Left ventricle myocardium inferior (tissue), 1 donor: ENCODE measurements at regions not wholly inside any gene's neighbourhood (a gene's known extent, or its start where the extent isn't known, plus 50 kb on each side); places are given as distances from the start of the nearest gene placed in this dataset.

ENCODE experiments used
- DNase-seq: peaks from one replicate; pipeline ENCODE4 v3.0.0-alpha.2; 2020
- H3K27ac ChIP-seq: fragments of 200-600 bp; replicated peaks from 2 replicates; pipeline ENCODE4 v1.8.0; 2021
- H3K27me3 ChIP-seq: fragments of 200-600 bp; 2 replicates; pipeline ENCODE4 v1.8.0; 2021; ENCODE audit warnings: low read depth
- H3K36me3 ChIP-seq: fragments of 200-600 bp; 2 replicates; pipeline ENCODE4 v1.8.0; 2021
- H3K4me1 ChIP-seq: fragments of 200-600 bp; 2 replicates; pipeline ENCODE4 v1.8.0; 2021
- H3K4me3 ChIP-seq: fragments of 200-600 bp; 2 replicates; pipeline ENCODE4 v1.8.0; 2021; ENCODE audit warnings: mild to moderate bottlenecking, moderate library complexity
- H3K9me3 ChIP-seq: fragments of 200-600 bp; replicated peaks from 2 replicates; pipeline ENCODE4 v1.8.0; 2021
- intact Hi-C: fragments of 100-400 bp; cut with micrococcal nuclease; formaldehyde crosslinking; loops from one replicate; pipeline ENCODE4 v1.11.0; 2022
- TF ChIP-seq, protein P1 (sequence below): fragments of 200-600 bp; IDR thresholded peaks from 2 replicates; pipeline ENCODE4 v1.8.0; 2021; ENCODE audit warnings: antibody characterized with exemption, mild to moderate bottlenecking, borderline replicate concordance
- donor health status: DM: no; HTN: yes; CAD: no; lungs with severe emphysema.

DNA sequence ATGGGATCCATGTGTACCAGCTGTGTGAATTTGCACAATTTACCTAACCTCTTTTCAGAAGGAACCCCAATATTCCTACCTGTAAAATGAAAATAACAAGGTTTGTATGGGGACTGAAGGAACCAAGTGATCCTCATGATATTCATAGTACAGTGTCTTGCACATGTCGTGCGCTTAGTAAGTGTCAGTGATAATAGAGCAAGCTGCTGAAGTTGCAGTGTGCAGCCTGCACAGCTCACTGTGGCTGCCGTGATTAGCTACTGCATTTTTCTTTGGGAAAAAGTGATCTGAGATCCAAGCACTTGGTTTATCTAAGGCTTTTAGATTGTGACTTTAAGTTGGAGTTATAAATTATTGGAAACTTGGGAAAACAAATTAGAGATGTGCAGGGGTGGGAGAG is 135.9 kb upstream of the FRY start:
- H3K9me3 ChIP-seq = peaks cover under 1% of the 10 kb centered on the region
- no peaks in the 10 kb centered on the region for H3K36me3 ChIP-seq
- intact Hi-C loops = no loop called here
- H3K27me3 ChIP-seq = no peaks in the 10 kb centered on the region
- H3K4me1 ChIP-seq = peaks cover 91% of the 10 kb centered on the region
- H3K4me3 ChIP-seq = peak overlapping the region; percentile 22
- DNase-seq = no peak
- TF ChIP-seq, protein P1, sequence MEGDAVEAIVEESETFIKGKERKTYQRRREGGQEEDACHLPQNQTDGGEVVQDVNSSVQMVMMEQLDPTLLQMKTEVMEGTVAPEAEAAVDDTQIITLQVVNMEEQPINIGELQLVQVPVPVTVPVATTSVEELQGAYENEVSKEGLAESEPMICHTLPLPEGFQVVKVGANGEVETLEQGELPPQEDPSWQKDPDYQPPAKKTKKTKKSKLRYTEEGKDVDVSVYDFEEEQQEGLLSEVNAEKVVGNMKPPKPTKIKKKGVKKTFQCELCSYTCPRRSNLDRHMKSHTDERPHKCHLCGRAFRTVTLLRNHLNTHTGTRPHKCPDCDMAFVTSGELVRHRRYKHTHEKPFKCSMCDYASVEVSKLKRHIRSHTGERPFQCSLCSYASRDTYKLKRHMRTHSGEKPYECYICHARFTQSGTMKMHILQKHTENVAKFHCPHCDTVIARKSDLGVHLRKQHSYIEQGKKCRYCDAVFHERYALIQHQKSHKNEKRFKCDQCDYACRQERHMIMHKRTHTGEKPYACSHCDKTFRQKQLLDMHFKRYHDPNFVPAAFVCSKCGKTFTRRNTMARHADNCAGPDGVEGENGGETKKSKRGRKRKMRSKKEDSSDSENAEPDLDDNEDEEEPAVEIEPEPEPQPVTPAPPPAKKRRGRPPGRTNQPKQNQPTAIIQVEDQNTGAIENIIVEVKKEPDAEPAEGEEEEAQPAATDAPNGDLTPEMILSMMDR = no peak
- peak overlapping the region; percentile 87 for H3K27ac ChIP-seq

DNA sequence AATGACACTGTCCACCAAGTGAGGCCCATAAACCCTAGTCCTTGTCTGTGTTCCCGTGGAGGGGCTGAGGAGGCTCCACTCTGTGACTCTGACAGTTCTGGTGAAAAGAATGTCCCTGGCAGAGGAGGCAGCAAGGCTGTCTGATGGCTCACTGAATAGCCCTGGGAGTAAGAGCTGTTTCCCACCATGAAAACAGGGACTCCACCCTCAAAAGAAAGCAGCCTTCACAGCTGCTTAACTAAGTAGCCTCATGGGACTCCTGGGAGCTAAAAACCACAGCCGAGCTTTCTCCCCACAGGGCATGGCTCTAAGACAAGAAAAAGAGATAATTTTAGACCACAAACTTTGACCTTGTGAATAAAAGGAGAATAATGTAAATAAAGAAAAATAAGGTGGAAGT is 135.1 kb upstream of the FRY start:
- intact Hi-C loops = no loop called here
- H3K9me3 ChIP-seq = peaks cover 4% of the 10 kb centered on the region
- peak overlapping the region; percentile 87 for H3K27ac ChIP-seq
- peak overlapping the region; percentile 22 for H3K4me3 ChIP-seq
- H3K36me3 ChIP-seq = no peaks in the 10 kb centered on the region
- peaks cover 84% of the 10 kb centered on the region for H3K4me1 ChIP-seq
- peak; percentile 42 for DNase-seq
- H3K27me3 ChIP-seq = no peaks in the 10 kb centered on the region
- TF ChIP-seq, protein P1 = no peak

DNA sequence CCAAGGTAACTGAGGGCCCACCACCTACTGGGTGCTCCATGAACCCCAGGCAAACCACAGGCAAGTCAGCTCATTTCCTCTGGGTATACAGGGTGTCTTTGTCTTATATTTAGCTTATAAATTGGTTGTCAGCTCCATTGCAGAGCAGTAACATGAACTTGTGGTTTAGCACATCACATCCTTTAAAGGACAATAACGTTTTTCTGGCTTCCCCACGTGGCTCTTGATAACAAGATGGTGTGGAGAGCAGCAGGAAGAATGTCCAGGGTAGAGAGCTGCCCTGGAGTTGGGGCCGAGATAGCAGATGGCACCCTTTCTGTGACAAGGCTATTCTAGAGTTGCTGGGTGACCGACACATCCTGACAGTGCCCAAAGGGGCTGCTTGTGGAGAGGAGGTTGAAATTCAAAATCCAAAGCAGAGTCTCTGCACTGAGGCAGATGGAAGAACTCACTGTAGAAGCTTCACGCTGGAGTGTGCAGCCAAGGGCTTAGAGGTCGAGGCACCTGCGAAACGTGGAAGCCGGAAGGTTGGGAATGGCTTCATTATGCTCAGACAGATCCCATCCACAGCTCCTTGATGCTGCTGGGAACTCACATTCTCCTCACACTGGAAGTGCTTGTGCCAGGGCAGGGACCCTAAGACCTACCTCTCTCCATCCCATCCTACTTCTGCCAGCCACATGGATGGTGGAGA is 133.0 kb upstream of the FRY start:
- intact Hi-C loops = no loop called here

DNA sequence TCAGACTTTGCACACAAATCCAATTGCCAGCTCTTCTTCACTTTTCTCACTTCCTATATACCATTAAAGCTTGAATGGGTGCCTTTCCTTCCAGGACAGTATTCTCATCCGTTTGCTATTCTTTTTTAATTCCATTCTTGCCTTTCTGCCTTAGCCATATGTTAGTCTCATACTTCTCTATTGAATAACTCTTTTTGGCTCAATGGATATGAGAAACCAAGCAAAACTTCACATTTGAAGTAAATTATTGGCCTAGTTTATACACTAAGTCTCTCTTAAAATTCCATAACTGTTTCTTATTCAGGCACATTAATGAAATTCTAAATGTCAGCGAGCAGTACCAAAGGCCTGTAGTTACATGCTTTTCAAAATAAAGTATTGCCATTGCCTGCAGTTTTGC is 129.6 kb upstream of the FRY start:
- TF ChIP-seq, protein P1 = no peak
- Histone ChIP-seq H3K9me3 (peaks cover 4% of the 10 kb centered on the region), H3K4me1 (peaks cover 63% of the 10 kb centered on the region), H3K4me3 (no peak overlapping the region), H3K36me3 (no peaks in the 10 kb centered on the region), H3K27me3 (no peaks in the 10 kb centered on the region), H3K27ac (no peak overlapping the region)
- no peak for DNase-seq
- intact Hi-C loops = no loop called here

More for the DNA sequence above, 133.0 kb upstream of the FRY start:
- no peaks in the 10 kb centered on the region for H3K27me3 ChIP-seq
- no peak for DNase-seq
- no peaks in the 10 kb centered on the region for H3K36me3 ChIP-seq
- peak overlapping the region; percentile 87 for H3K27ac ChIP-seq
- TF ChIP-seq, protein P1 = no peak
- peaks cover 4% of the 10 kb centered on the region for H3K9me3 ChIP-seq
- H3K4me3 ChIP-seq = no peak overlapping the region
- H3K4me1 ChIP-seq = peaks cover 70% of the 10 kb centered on the region

DNA sequence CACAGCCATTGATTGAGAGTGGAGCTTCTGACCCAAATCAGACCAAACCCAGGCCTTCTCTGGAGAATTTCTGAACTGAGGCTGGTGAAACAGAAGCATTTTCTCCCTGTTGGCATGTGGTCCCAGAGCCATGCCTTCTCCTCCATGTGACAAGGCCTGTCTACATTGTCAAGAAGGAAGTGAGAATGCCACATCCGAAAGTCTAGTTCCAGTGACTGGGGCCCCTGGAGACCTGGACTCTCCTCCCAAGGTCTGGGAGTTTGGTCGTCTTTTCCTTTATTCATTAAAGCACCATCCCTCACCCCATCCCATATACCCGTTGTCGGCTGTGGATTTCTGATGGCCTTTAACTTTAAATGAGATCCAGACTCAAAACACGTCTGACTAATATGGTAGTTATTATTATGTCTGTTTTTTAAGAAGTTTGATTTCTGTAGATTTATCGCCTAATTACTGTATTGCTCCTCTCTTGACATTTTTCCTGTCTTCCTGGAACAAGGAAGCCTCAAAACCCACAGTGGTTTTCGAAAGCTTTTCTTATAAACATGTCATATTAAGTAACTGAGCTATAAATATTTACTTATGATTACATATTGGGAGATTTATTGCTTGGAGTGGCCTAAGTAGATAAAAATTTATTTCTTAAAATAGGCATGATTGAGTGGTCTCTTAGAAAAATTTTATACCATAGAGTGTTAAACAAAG is 128.3 kb upstream of the FRY start:
- peaks cover 50% of the 10 kb centered on the region for H3K4me1 ChIP-seq
- H3K27ac ChIP-seq = peak overlapping the region; percentile 21
- intact Hi-C loops = no loop called here
- no peak for DNase-seq
- H3K4me3 ChIP-seq = no peak overlapping the region
- H3K36me3 ChIP-seq = no peaks in the 10 kb centered on the region
- H3K9me3 ChIP-seq = peaks cover 4% of the 10 kb centered on the region
- H3K27me3 ChIP-seq = no peaks in the 10 kb centered on the region
- TF ChIP-seq, protein P1 = no peak
